Pancreas (tissue), 10 donors: ENCODE measurements at regions not wholly inside any gene's neighbourhood (a gene's known extent, or its start where the extent isn't known, plus 50 kb on each side); places are given as distances from the start of the nearest gene placed in this dataset.
A peak's percentile ranks its signal among the peaks of the same experiment; 100 is the strongest.

ENCODE experiments used
- ATAC-seq, 4 donors: fragments of 200-7000 bp; cut with Tn5 transposase; one replicate each; pipeline versions ENCODE4 v1.8.0 to v1.9.1; 2020; ENCODE audit warnings: mild to moderate bottlenecking in 4 of 4, moderate library complexity in 4 of 4
- DNase-seq, 6 donors: peaks; one replicate each; pipeline ENCODE4 v3.0.0-alpha.2; 2020
- FAIRE-seq: peaks from 2 replicates; lab custom pipeline; 2012; peaks lifted over from hg19 to GRCh38; lab: Jason Lieb, UNC
- H3K27ac ChIP-seq, 4 donors: fragments of 200-600 bp; sonication (generic); 1 replicate in 3 of 4; 2 replicates in 1 of 4; pipeline versions ENCODE4 v1.5.0 to v1.8.0; 2020
- H3K27me3 ChIP-seq, 4 donors: fragments of 200-600 bp; one replicate each; pipeline ENCODE4 v1.8.0; 2021
- H3K36me3 ChIP-seq, 3 donors: fragments of 200-600 bp; sonication (generic) in 1 of 3; one replicate each; pipeline versions ENCODE4 v1.5.0 to v1.8.0; 2020 to 2021
- H3K4me1 ChIP-seq, 3 donors: fragments of 200-600 bp; one replicate each; pipeline ENCODE4 v1.8.0; 2021
- H3K4me3 ChIP-seq, 4 donors: fragments of 200-600 bp; sonication (generic) in 2 of 4; one replicate each; pipeline versions ENCODE4 v1.5.0 to v1.8.0; 2020 to 2021
- H3K9me3 ChIP-seq, 4 donors: fragments of 200-600 bp; one replicate each; pipeline ENCODE4 v1.8.0; 2021
- WGBS, 2 donors: extraction: QIAGEN DNeasy Blood & Tissue Kit; methylation state at CpG; one replicate each; pipeline ENCODE4 v1.1.7; 2013; 5-methylcytosine and 5-hydroxymethylcytosine counted together
- intact Hi-C, 3 donors: fragments of 100-400 bp; cut with DNase I; formaldehyde crosslinking; loops; one replicate each; pipeline versions ENCODE4 v1.11.1 to v1.14.2; 2022
- TF ChIP-seq, protein P1 (sequence below), 4 donors: fragments of 200-600 bp; sonication (generic) in 3 of 4; IDR thresholded peaks; one replicate each; pipeline versions ENCODE4 v1.5.0 to v1.8.0; 2021; ENCODE audit warnings: antibody characterized with exemption in 4 of 4
- donor health status: healthy with polysubstance abuse.
- donor health status: DM: no; HTN: no; CAD: no; lungs with moderate emphysema.
- donor health status: DM: no; HTN: no; CAD: no.
- donor health status: control.
- donor health status: control.
- donor health status: Bipolar disorder and iron deficiency.
- donor health status: DM: yes; HTN: yes; CAD: no.
- donor health status: DM: no; HTN: no; CAD: no.
- donor health status: DM: no; HTN: no; CAD: no.
- donor health status: DM: yes; HTN: yes; CAD: no.

DNA sequence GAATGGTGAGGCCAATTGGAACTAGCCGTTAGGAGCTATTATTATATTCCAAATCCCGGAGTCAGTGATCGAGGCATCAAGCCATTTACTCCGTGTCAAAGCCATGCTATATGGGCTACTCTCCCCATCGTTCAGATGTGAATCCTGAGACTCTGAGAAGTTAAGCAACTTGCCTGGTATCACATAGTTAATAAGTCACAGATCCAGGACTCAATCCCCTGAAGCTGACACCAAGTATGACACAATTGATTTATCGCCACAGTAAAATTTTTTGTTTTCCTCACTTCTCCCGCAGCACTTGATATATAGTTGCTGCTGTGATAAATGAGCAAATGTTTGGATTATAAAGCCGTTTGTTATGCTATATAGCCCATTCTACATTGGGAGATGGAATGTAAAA lies 50.8 kb upstream of the TSHZ2 start:
- WGBS, 2 donors: 64% methylated on average over 8 of the region's 8 CpGs
- Histone ChIP-seq H3K4me3 (no peak overlapping the region), H3K27me3 (no peaks in the 10 kb centered on the region), H3K27ac (no peak overlapping the region), H3K4me1 (no peaks in the 10 kb centered on the region), H3K36me3 (no peaks in the 10 kb centered on the region), H3K9me3 (no peaks in the 10 kb centered on the region)
- intact Hi-C loops: no loop called here
- TF ChIP-seq, protein P1, sequence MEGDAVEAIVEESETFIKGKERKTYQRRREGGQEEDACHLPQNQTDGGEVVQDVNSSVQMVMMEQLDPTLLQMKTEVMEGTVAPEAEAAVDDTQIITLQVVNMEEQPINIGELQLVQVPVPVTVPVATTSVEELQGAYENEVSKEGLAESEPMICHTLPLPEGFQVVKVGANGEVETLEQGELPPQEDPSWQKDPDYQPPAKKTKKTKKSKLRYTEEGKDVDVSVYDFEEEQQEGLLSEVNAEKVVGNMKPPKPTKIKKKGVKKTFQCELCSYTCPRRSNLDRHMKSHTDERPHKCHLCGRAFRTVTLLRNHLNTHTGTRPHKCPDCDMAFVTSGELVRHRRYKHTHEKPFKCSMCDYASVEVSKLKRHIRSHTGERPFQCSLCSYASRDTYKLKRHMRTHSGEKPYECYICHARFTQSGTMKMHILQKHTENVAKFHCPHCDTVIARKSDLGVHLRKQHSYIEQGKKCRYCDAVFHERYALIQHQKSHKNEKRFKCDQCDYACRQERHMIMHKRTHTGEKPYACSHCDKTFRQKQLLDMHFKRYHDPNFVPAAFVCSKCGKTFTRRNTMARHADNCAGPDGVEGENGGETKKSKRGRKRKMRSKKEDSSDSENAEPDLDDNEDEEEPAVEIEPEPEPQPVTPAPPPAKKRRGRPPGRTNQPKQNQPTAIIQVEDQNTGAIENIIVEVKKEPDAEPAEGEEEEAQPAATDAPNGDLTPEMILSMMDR (IDR thresholded peaks at IDR 0.05): no peak
- peak in 2 of 4 donors; percentile 51 to 55 for ATAC-seq
- no peak for DNase-seq
- FAIRE-seq: no peak

DNA sequence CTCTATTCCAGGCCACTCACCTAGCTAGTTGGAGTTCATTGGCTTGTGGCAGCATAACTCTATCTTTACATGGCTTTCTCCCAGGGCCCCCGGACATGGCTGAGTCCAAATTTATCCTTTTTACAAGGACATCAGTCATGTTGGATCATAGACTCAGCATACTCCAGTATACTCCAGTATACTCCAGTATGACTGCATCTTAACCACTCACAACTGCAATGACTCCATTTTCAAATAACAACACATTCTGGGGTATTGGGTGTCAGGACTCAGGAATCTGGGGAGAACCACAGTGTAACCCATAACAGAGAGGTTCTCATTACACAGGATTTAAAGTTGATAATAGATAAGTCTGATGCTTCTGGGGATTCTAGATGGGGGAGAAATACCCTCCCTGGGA lies 53.8 kb upstream of the TSHZ2 start:
- FAIRE-seq (no peak), ATAC-seq (no peak), DNase-seq (no peak)
- no peaks in the 10 kb centered on the region for H3K9me3 ChIP-seq
- no peak overlapping the region for H3K4me3 ChIP-seq
- 85 to 95% methylated on average over 1 of the region's 1 CpG for WGBS, 2 donors
- no peaks in the 10 kb centered on the region for H3K36me3 ChIP-seq
- H3K27ac ChIP-seq: no peak overlapping the region
- intact Hi-C loops: no loop called here
- TF ChIP-seq, protein P1 (IDR thresholded peaks at IDR 0.05): no peak
- no peaks in the 10 kb centered on the region for H3K27me3 ChIP-seq
- peaks cover 4 to 9% (median 9%) of the 10 kb centered on the region in 3 donors for H3K4me1 ChIP-seq

DNA sequence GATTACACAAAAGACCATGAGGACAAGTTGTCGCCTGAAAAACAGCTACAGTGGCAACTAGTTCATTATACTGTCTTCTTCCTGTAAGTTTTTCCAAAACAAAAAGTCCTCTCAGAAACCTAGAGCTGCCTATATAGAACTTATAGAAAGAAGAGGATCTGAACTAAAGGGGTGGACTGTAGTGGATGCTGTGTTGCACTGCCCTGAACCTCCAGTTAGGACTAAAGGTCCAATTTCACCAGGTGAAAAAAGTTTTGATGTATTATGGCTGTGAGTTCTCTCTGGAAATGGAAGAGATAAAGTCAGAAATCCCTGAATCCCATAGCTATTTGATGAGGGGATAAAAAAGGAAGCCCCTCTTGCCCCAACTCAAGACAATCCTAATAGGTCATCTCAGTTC lies 56.6 kb upstream of the TSHZ2 start:
- intact Hi-C loops: no loop called here
- TF ChIP-seq, protein P1 (IDR thresholded peaks at IDR 0.05): no peak
- Histone ChIP-seq H3K4me3 (no peak overlapping the region), H3K27ac (no peak overlapping the region), H3K27me3 (no peaks in the 10 kb centered on the region), H3K4me1 (peaks cover 4 to 9% (median 9%) of the 10 kb centered on the region in 3 donors), H3K9me3 (no peaks in the 10 kb centered on the region), H3K36me3 (no peaks in the 10 kb centered on the region)
- FAIRE-seq: no peak
- no peak for ATAC-seq
- 96 to 100% methylated on average over 1 of the region's 1 CpG for WGBS, 2 donors
- no peak for DNase-seq

DNA sequence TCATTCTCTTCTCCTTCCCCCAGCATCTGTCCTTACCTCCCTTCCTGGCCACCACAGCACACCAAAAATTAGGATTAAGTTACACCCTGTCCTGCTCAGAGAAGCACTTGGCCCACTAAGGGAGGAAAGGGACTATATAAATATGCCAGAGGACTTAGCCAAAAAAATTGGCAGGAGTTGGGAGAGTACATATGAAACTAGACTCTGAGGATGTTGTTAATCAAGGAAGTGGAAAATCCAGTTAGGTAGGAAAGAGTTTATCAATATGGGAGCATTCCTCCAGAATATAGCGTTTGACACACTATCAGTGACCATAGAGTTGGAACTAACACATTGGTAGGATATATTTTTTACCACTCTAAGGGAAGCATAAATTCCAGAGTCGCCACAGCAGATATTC lies 57.3 kb upstream of the TSHZ2 start:
- H3K27ac ChIP-seq: no peak overlapping the region
- peak in 3 of 4 donors; percentile 27 to 57 (median 47) for ATAC-seq
- FAIRE-seq: no peak
- TF ChIP-seq, protein P1 (IDR thresholded peaks at IDR 0.05): no peak
- intact Hi-C loops: no loop called here
- no peak overlapping the region for H3K4me3 ChIP-seq
- no peaks in the 10 kb centered on the region for H3K36me3 ChIP-seq
- no peaks in the 10 kb centered on the region for H3K27me3 ChIP-seq
- no peak for DNase-seq
- H3K4me1 ChIP-seq: peaks cover 4 to 9% (median 9%) of the 10 kb centered on the region in 3 donors
- no peaks in the 10 kb centered on the region for H3K9me3 ChIP-seq
- 50 to 55% methylated on average over 2 of the region's 2 CpGs for WGBS, 2 donors

DNA sequence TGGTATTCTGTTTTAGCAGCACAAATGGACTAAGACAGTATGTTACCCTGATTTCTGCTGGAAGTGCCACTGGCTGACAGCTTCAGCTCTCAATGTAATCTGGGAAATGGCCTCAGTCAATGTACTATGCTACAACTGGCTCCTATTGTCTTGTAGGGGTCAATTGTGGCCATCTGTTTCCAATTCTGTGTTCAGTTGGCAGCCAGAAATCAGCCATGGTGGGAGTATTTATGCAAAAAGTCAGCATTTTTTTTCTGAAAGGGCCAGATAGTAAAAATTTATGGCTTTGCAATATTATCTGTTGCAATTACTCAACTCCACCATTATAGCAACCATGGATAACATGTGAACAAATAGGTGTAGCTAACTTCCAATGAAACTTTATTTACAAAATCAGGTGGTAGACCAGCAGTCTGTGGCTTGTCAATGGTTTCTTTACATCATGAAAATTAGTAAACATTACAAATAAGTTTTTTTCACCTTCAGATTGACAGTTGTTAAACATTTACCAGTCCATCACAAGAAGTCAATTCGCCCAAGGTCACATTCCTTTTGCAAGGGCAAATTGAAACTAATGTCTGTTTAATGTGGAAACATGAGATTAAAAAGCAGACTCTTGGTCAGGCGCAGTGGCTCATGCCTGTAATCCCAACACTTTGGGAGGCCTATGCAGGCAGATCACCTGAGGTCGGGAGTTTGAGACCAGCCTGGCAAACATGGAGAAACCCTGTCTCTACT lies 58.3 kb upstream of the TSHZ2 start:
- TF ChIP-seq, protein P1 (IDR thresholded peaks at IDR 0.05): no peak
- WGBS, 2 donors: 21 to 29% methylated on average over 3 of the region's 3 CpGs
- no peak overlapping the region for H3K4me3 ChIP-seq
- H3K36me3 ChIP-seq: no peaks in the 10 kb centered on the region
- intact Hi-C loops: no loop called here
- H3K27ac ChIP-seq: peak overlapping the region in 1 of 4 donors; percentile 3
- H3K4me1 ChIP-seq: peaks cover 4 to 9% (median 9%) of the 10 kb centered on the region in 3 donors
- H3K9me3 ChIP-seq: no peaks in the 10 kb centered on the region
- no peaks in the 10 kb centered on the region for H3K27me3 ChIP-seq
- no peak for FAIRE-seq
- DNase-seq: peak in 1 of 6 donors; percentile 26
- peak in 3 of 4 donors; percentile 44 to 83 (median 63) for ATAC-seq
